KMS-11 (cell line): ENCODE measurements at regions not wholly inside any gene's neighbourhood (a gene's known extent, or its start where the extent isn't known, plus 50 kb on each side); places are given as distances from the start of the nearest gene placed in this dataset.

Source experiments
- H2AFZ ChIP-seq: fragments of 200-600 bp; sonication (generic); 2 replicates; pipeline ENCODE4 v1.6.1; 2016; ENCODE audit warnings: antibody characterized with exemption, mixed run types, low read depth
- H3K27ac ChIP-seq: fragments of 200-600 bp; sonication (generic); 2 replicates; pipeline ENCODE4 v1.6.1; 2016; ENCODE audit warnings: mild to moderate bottlenecking, mixed run types
- H3K27me3 ChIP-seq: fragments of 200-600 bp; sonication (generic); 2 replicates; pipeline ENCODE4 v1.6.1; 2017; ENCODE audit warnings: mild to moderate bottlenecking, low read depth, mixed run types, moderate library complexity; ENCODE audit not compliant: insufficient read depth
- H3K36me3 ChIP-seq: fragments of 200-600 bp; sonication (generic); 2 replicates; pipeline ENCODE4 v1.6.1; 2017; ENCODE audit warnings: mild to moderate bottlenecking, mixed run types; ENCODE audit not compliant: insufficient read depth
- H3K4me1 ChIP-seq: fragments of 200-600 bp; sonication (generic); 2 replicates; pipeline ENCODE4 v1.6.1; 2016; ENCODE audit warnings: mild to moderate bottlenecking, low read depth, mixed run types; ENCODE audit not compliant: poor library complexity, severe bottlenecking
- H3K4me2 ChIP-seq: fragments of 200-600 bp; sonication (generic); 2 replicates; pipeline ENCODE4 v1.7.0; 2016; ENCODE audit warnings: mild to moderate bottlenecking, mixed run types
- H3K4me3 ChIP-seq: fragments of 200-600 bp; sonication (generic); IDR thresholded peaks from 2 replicates; pipeline ENCODE4 v1.6.1; 2017; ENCODE audit warnings: low read depth, low read length, mixed read lengths; ENCODE audit not compliant: insufficient read depth
- H3K79me2 ChIP-seq: fragments of 200-600 bp; sonication (generic); 2 replicates; pipeline ENCODE4 v1.6.1; 2016; ENCODE audit warnings: low read depth, mixed run types; ENCODE audit not compliant: insufficient read depth
- H3K9ac ChIP-seq: fragments of 200-600 bp; sonication (generic); 2 replicates; pipeline ENCODE4 v1.6.1; 2016; ENCODE audit warnings: mild to moderate bottlenecking, mixed run types
- H4K20me1 ChIP-seq: fragments of 200-600 bp; sonication (generic); 2 replicates; pipeline ENCODE4 v1.6.1; 2016; ENCODE audit warnings: mild to moderate bottlenecking, mixed run types; ENCODE audit not compliant: insufficient read depth
- CTCF ChIP-seq: fragments of 200-600 bp; sonication (generic); conservative IDR thresholded peaks from 2 replicates; pipeline ENCODE4 v1.6.1; 2017; ENCODE audit warnings: low read depth, mild to moderate bottlenecking, antibody characterized with exemption, low read length, moderate library complexity, mixed read lengths

- H3K36me3 ChIP-seq, result no peaks in the 10 kb centered on the region
- H3K4me3 ChIP-seq, result no peak overlapping the region
- no peak overlapping the region for H3K9ac ChIP-seq
- no peak overlapping the region for H3K4me2 ChIP-seq
- no peak overlapping the region for H2AFZ ChIP-seq
- no peaks in the 10 kb centered on the region for H3K4me1 ChIP-seq
- H4K20me1 ChIP-seq, result no peaks in the 10 kb centered on the region
- no peak for TF ChIP-seq CTCF
- H3K79me2 ChIP-seq, result no peaks in the 10 kb centered on the region
- H3K27me3 ChIP-seq, result no peaks in the 10 kb centered on the region
- H3K27ac ChIP-seq, result no peak overlapping the region
Observed at GRCh38 chr11:116162086-116162885, 610.5 kb downstream of the BUD13 start.

GRCh38 chr11:116148645-116149044 is 624.1 kb downstream of the BUD13 start:
- no peaks in the 10 kb centered on the region for H3K4me1 ChIP-seq
- no peak for TF ChIP-seq CTCF

DNA sequence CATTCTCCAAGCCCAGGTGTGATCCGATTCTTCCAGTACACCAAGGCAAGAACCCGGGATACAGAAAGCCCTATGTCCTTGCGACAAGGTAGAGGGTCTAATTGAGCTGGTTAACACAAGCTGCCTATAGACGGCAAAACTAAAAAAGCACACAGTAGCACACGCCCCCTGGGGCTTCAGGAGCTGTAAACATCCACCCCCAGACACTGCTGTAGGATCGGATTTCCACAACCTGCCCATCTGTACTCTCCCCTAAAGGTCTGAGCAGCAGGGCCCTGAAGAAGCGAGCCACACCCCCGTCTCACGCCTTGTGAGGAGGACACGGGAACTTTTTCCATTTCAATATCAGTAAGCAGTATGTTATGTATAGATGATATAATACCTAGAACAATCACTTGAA is 624.7 kb downstream of the BUD13 start:
- H3K4me3 ChIP-seq, result no peak overlapping the region
- no peaks in the 10 kb centered on the region for H3K4me1 ChIP-seq
- H3K36me3 ChIP-seq, result no peaks in the 10 kb centered on the region
- H2AFZ ChIP-seq, result no peak overlapping the region
- H3K27me3 ChIP-seq, result no peaks in the 10 kb centered on the region
- H3K27ac ChIP-seq, result no peak overlapping the region
- no peaks in the 10 kb centered on the region for H3K79me2 ChIP-seq
- no peaks in the 10 kb centered on the region for H4K20me1 ChIP-seq
- no peak overlapping the region for H3K9ac ChIP-seq
- H3K4me2 ChIP-seq, result no peak overlapping the region
- TF ChIP-seq CTCF, result no peak

More at GRCh38 chr11:116148645-116149044, 624.1 kb downstream of the BUD13 start:
- Histone ChIP-seq H3K4me3 (no peak overlapping the region), H3K36me3 (no peaks in the 10 kb centered on the region), H3K9ac (no peak overlapping the region), H4K20me1 (no peaks in the 10 kb centered on the region), H3K4me2 (no peak overlapping the region), H2AFZ (no peak overlapping the region), H3K79me2 (no peaks in the 10 kb centered on the region), H3K27me3 (no peaks in the 10 kb centered on the region), H3K27ac (no peak overlapping the region)

GRCh38 chr11:116145187-116145865 is 627.5 kb downstream of the BUD13 start:
- H3K4me2 ChIP-seq, result no peak overlapping the region
- H3K27me3 ChIP-seq, result no peaks in the 10 kb centered on the region
- no peak overlapping the region for H3K27ac ChIP-seq
- H4K20me1 ChIP-seq, result no peaks in the 10 kb centered on the region
- no peaks in the 10 kb centered on the region for H3K4me1 ChIP-seq
- TF ChIP-seq CTCF, result no peak
- H2AFZ ChIP-seq, result no peak overlapping the region
- H3K4me3 ChIP-seq, result no peak overlapping the region
- no peaks in the 10 kb centered on the region for H3K79me2 ChIP-seq
- no peaks in the 10 kb centered on the region for H3K36me3 ChIP-seq
- H3K9ac ChIP-seq, result no peak overlapping the region
